ENCODE measurements at regions not wholly inside any gene's neighbourhood (a gene's known extent, or its start where the extent isn't known, plus 50 kb on each side); places are given as distances from the start of the nearest gene placed in this dataset.

DNA sequence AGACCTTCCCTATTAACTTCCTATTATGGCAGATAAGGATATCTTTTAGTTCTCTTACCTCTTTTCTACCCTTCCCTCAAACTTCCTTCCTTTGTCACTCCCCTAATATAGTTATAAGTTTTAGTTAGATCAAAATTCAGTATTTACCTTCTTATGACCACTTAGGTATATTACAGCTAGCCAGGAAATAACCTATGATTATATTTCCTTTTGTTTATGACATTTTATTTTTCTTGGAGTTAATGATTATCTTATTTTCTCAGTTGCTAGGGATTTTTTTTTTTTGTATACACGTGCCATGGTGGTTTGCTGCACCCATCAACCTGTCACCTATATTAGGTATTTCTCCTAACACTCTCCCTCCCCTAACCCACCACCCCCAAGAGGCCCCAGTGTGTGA lies 88.2 kb upstream of the ZBED5 start:
- no peak for DNase-seq

DNA sequence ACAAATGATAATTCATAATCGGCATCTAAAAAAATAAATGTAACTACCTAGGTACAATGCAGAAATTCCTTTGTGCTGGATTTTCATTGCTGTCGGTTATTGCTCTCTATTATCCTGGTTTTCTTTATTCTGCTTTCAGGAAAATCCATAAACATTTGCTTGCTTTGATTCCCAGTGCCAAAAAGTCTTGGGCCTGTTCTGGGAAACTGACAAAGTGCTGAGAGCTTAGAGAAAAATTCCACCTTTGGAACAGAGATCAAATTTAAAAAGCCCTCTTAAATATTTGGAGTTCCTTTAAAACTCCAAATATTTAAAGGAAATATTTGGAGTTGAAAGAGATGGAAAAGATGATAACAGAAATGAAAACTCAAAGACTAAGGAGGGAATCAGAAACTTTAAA lies 87.3 kb upstream of the ZBED5 start:
- DNase-seq, result no peak

GRCh38 chr11:10943968-10944367 lies 86.1 kb upstream of the ZBED5 start:
- DNase-seq, result peak in 1 of 2 experiments; percentile 27

DNA sequence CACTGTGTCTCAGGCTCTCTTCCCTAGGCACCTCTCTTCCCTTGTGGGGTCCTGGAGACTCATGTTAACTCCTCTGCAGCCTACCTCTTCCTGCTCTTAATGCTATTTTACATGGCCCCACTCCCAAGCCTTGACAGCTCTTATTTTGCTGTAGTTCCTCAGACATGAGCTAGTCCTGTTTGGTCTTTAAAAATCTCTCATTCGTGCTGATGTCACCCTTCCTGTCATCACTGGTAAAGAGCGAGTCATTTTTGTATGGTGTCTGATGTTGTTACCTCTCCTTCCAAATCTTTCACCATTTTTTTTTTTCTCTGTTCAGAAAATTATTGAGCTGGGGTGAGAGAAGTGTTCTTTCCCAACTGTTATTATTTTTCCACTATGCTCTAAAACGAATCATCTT lies 84.8 kb upstream of the ZBED5 start:
- DNase-seq, result no peak

DNA sequence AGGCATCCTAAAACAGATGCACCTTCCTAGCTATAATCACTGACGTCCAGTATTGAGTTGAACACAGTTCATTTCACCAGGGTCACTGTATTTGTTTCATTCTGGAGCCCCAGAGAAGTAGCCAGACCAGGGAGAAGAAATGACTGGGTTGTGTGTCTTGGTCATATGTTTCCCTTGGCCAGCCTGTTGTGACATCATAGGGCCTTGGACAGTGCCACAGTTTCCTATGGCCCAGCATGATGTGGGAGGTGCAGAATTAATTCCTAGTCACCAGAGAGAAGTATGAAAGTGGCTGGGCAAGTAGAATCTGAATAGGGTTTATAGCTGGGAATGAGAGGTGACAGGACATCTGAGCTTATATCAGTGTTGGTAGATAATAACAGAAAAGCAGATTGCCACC lies 84.0 kb upstream of the ZBED5 start:
- DNase-seq, result no peak

DNA sequence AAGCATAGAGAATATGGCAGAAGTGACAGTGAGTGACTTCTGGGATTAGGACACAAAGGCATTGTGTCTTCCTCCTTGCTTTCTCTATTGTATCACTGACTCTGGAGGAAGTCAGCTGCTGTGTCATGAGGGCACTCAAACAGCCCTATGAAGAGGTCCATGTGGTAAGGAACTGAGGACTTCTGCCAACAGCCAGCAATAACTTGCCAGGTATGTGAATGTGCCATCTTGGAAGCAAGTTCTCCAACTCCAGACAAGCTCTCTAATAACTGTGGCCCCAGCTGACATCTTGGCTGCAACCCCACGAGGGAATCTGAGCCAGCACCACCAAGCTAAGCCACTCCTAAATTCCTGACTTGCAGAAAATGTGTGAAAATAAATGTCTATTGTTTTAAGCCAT lies 83.6 kb upstream of the ZBED5 start:
- peak in 1 of 2 experiments; percentile 84 for DNase-seq

- DNase-seq, result no peak
Observed at GRCh38 chr11:10938650-10939387, 81.0 kb upstream of the ZBED5 start.

DNA sequence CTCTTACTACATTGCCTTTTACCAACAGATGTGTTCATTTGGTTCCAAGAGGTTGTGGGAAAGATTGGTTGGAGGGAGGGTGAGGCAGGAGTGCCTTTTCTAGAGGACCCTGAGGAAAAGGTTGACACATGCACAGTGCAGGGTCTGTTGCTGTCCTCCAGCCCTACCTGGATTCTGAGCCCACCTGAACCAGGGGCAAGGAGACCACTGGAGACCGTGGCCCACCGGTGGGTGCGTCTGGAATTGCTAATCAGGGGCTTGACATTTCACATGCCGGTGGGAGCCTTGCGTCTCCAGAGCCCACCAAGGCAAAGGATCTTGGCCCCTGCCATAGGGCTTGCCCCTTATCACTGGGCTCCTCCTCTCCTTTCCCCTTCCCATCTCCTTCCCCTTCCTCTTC lies 80.4 kb upstream of the ZBED5 start:
- DNase-seq, result no peak

DNA sequence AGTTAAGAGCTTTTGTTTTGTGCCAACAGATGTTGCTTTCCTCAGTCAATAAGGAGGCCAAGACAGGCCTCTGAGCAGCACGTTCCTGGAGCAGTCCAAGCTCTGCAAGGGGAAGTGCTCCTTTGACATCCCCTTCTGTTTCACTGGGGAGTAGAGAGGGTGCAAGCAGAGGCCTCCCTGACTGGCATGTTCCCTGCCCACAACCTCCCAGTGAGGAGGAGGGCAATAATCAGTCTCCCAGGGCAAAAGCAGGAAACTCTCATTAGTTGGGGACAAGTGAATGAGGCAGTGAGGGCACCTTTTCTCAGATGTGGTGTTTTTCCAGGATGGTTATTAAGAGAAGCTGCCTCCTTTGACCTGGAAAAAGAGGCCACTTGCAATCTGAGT lies 79.5 kb upstream of the ZBED5 start:
- no peak for DNase-seq

DNA sequence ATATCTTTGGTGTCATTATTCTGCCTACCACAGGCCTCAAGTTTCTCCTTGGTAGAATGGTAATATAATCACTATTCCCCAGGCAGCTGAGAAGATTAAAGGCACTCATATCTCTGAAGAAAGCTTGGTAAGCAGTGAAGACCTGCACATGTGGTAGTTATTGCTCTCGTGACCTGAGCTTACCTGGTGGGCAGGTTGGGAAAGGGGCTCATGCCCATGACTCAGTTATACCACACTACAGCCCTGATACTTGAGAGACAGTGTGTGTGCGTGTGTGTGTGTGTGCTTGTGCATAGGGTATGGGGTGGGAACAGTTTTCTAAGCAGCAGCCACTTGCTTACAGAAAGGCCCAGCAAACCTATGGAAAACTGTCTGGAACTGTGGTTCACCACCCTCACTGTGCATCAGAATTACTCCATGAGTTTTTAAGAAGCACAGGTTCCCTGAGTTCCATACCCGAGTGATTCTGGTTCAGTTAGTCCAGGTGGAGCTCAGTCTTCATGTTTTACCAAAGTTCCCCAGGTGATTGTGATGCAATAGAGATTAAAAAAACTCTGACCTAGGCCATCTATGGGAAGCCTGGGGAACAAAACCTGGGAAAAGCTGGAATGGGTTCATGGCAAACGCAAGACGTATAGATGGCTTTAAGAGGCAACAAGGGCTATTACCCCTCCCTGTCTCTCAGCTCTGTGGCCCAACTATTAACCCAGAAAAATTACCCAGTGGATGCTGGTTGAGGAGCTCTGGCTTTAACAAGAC lies 79.0 kb upstream of the ZBED5 start:
- DNase-seq, result no peak

GRCh38 chr11:10935015-10935559 lies 77.2 kb upstream of the ZBED5 start:
- no peak for DNase-seq

- DNase-seq, result no peak
Observed at GRCh38 chr11:10934293-10934860, 76.5 kb upstream of the ZBED5 start.

- peak; percentile 93 to 95 for DNase-seq
Observed at GRCh38 chr11:10933455-10934292, 75.8 kb upstream of the ZBED5 start.

GRCh38 chr11:10932976-10933375 lies 75.1 kb upstream of the ZBED5 start:
- DNase-seq, result no peak

GRCh38 chr11:10931761-10932670 lies 74.2 kb upstream of the ZBED5 start:
- DNase-seq, result no peak

DNA sequence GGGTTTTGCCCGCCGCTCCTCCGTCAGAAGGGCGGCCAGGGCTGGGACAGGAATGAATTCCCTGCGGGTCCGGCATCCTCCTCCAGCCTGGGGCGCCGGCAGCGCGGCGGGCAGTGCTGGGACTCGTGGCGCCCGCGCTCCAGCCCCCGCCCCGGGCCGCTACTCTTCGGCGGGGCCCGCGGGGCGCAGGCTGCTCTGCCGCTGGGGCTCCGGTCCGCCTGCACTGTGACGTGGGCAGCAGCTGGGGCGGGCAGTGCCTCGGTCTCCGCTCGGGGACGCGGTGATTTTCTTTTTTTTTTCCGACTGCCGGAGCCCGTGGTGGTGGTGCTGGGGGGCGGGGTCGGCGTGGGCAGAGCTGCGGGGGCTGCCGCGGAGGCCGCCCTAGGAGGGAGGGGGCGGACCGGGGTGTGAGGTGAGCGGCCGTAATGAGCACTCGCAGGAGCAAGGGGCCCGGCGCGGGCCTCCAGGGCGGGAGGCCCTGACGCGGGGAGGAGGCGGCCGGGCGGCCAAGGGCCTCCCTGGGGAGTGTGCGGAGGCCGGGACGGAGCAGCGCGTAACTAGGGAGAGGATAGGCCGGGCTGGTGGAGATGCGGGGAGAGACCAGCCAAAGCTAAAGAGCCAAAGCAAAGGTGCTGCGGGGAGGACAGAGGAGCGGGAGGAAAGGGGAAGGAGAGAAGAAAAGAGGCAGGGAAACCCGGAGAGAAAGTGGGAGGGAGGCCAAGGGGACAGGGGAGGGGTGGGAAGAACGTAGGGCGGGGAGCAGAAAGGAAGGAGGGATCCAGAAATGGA lies 73.3 kb upstream of the ZBED5 start:
- DNase-seq, result peak; percentile 56 to 86

GRCh38 chr11:10930224-10930971 lies 72.5 kb upstream of the ZBED5 start:
- DNase-seq, result no peak

DNA sequence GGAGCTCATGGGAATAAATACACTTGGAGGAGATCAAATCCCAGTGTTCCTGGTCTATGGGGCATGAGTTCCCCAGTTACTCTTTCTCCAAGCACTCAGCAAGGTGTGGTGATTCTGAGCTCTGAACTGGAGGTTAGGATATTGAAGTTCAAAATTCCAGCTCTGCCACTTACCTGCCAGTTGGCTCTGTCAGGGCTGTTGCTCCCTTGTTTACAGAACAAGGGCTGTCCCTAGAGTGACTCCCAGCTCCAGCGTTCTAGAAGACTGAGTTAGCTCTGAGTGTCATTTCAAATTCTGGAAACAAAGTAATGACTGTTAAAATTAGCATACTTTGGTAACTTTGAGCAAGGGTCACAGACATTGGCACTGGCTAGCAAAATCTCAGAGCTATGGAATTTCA lies 69.7 kb upstream of the ZBED5 start:
- no peak for DNase-seq

DNA sequence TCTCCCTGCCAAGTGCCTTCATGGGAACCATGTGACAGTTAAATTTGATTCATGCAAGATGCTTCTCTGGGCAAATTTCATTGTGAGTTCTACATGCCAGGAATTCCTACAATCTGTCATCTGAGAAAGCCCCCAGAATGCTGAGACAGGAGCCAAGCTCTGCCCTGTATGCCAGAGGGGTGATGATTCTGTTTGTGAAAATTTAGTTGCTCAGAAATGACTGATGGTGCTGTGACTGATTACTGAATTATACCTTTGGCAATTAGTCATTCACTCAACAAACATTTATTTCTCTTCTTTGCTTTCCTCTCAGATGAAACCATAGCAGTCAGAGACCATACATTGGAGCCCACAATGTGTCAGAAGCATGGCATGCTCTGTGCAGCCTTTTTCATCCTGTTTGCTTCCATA lies 69.0 kb upstream of the ZBED5 start:
- DNase-seq, result peak; percentile 31 to 92

Measured in NCI-H446 (cell line).